ENCODE measurements at regions not wholly inside any gene's neighbourhood (a gene's known extent, or its start where the extent isn't known, plus 50 kb on each side); places are given as distances from the start of the nearest gene placed in this dataset.

- TF ChIP-seq, protein P1, sequence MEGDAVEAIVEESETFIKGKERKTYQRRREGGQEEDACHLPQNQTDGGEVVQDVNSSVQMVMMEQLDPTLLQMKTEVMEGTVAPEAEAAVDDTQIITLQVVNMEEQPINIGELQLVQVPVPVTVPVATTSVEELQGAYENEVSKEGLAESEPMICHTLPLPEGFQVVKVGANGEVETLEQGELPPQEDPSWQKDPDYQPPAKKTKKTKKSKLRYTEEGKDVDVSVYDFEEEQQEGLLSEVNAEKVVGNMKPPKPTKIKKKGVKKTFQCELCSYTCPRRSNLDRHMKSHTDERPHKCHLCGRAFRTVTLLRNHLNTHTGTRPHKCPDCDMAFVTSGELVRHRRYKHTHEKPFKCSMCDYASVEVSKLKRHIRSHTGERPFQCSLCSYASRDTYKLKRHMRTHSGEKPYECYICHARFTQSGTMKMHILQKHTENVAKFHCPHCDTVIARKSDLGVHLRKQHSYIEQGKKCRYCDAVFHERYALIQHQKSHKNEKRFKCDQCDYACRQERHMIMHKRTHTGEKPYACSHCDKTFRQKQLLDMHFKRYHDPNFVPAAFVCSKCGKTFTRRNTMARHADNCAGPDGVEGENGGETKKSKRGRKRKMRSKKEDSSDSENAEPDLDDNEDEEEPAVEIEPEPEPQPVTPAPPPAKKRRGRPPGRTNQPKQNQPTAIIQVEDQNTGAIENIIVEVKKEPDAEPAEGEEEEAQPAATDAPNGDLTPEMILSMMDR (IDR thresholded peaks at IDR 0.05), result no peak
- TF ChIP-seq EP300 (IDR thresholded peaks at IDR 0.05), result no peak
- TF ChIP-seq POLR2A (IDR thresholded peaks at IDR 0.05), result no peak
- no peak for TF ChIP-seq POLR2AphosphoS5 (IDR thresholded peaks at IDR 0.05)
Observed at GRCh38 chr4:160983035-160983434, 1180.8 kb downstream of the FSTL5 start.

Measured in gastroesophageal sphincter (tissue), 3 donors.